HEK293 (cell line): ENCODE measurements at regions not wholly inside any gene's neighbourhood (a gene's known extent, or its start where the extent isn't known, plus 50 kb on each side); places are given as distances from the start of the nearest gene placed in this dataset.

ENCODE experiments used
- CTCF ChIP-seq: fragments of 450-650 bp; formaldehyde crosslinking; IDR thresholded peaks from 2 replicates; pipeline ENCODE4 v1.5.1; 2016; ENCODE audit warnings: missing biosample characterization, missing genetic modification characterization
- PRDM10 ChIP-seq: fragments of 450-650 bp; formaldehyde crosslinking; IDR thresholded peaks from 2 replicates; pipeline ENCODE4 v1.5.1; 2016; ENCODE audit warnings: missing biosample characterization, missing genetic modification characterization
- ZBTB26 ChIP-seq: fragments of 450-650 bp; formaldehyde crosslinking; optimal IDR thresholded peaks from 2 replicates; pipeline ENCODE3; 2016; ENCODE audit warnings: missing biosample characterization, mild to moderate bottlenecking, missing genetic modification characterization
- ZNF140 ChIP-seq: fragments of 450-650 bp; formaldehyde crosslinking; IDR thresholded peaks from 2 replicates; pipeline ENCODE4 v1.5.1; 2016; ENCODE audit warnings: missing biosample characterization, missing genetic modification characterization
- ZNF148 ChIP-seq: fragments of 450-650 bp; formaldehyde crosslinking; IDR thresholded peaks from 2 replicates; pipeline ENCODE4 v1.5.0; 2017; ENCODE audit warnings: missing biosample characterization, missing genetic modification characterization, borderline replicate concordance
- ZNF155 ChIP-seq: fragments of 450-650 bp; formaldehyde crosslinking; IDR thresholded peaks from 2 replicates; pipeline ENCODE4 v1.5.1; 2016; ENCODE audit warnings: missing biosample characterization, missing genetic modification characterization
- ZNF24 ChIP-seq: fragments of 450-650 bp; formaldehyde crosslinking; IDR thresholded peaks from 2 replicates; pipeline ENCODE4 v1.5.1; 2016; ENCODE audit warnings: missing biosample characterization, missing genetic modification characterization
- ZNF510 ChIP-seq: fragments of 450-650 bp; formaldehyde crosslinking; IDR thresholded peaks from 2 replicates; pipeline ENCODE4 v1.5.1; 2018; ENCODE audit warnings: mild to moderate bottlenecking, missing genetic modification characterization, missing biosample characterization; ENCODE audit not compliant: insufficient replicate concordance
- ZNF837 ChIP-seq: fragments of 450-650 bp; formaldehyde crosslinking; IDR thresholded peaks from 2 replicates; pipeline ENCODE4 v1.5.1; 2016; ENCODE audit warnings: missing biosample characterization, missing genetic modification characterization
- ZXDB ChIP-seq: fragments of 450-650 bp; formaldehyde crosslinking; IDR thresholded peaks from 2 replicates; pipeline ENCODE4 v1.5.1; 2016; ENCODE audit warnings: missing biosample characterization, missing genetic modification characterization

GRCh38 chr13:27329210-27329609 lies 58.6 kb downstream of the RASL11A start:
- TF ChIP-seq CTCF (tag by site-specific recombination), result no peak
- no peak for TF ChIP-seq ZNF24 (tag by site-specific recombination)
- no peak for TF ChIP-seq ZNF510 (tag by site-specific recombination)
- no peak for TF ChIP-seq ZNF148
- TF ChIP-seq PRDM10 (tag by site-specific recombination), result no peak
- TF ChIP-seq ZNF837 (tag by site-specific recombination), result no peak
- no peak for TF ChIP-seq ZNF140 (tag by site-specific recombination)
- TF ChIP-seq ZBTB26 (tag by site-specific recombination), result no peak
- TF ChIP-seq ZXDB (tag by site-specific recombination), result no peak
- no peak for TF ChIP-seq ZNF155 (tag by site-specific recombination)
